ENCODE measurements at regions not wholly inside any gene's neighbourhood (a gene's known extent, or its start where the extent isn't known, plus 50 kb on each side); places are given as distances from the start of the nearest gene placed in this dataset.

GRCh38 chr12:127115468-127116035 is 1151.4 kb upstream of the TMEM132C start (continued):
- TF ChIP-seq KDM1A (IDR thresholded peaks at IDR 0.05; ENCODE audit: borderline replicate concordance): no peak
- no peak for TF ChIP-seq HDAC2 (IDR thresholded peaks at IDR 0.05)
- TF ChIP-seq SRF (IDR thresholded peaks at IDR 0.05; ENCODE audit: low read depth in 2 of 2, low read length in 2 of 2): no peak
- TF ChIP-seq BMI1 (IDR thresholded peaks at IDR 0.05; ENCODE audit: borderline replicate concordance): no peak
- no peak for TF ChIP-seq E4F1 (IDR thresholded peaks at IDR 0.05; ENCODE audit: borderline replicate concordance, partially characterized antibody)
- no peak for TF ChIP-seq REST (IDR thresholded peaks at IDR 0.05; ENCODE audit: low read depth, low read length)

GRCh38 chr12:127118251-127118650 is 1148.7 kb upstream of the TMEM132C start:
- FAIRE-seq (no peak), DNase-seq (ENCODE audit: low read depth, low spot score) (no peak), ATAC-seq (no peak)
- RAD21 ChIA-PET (ENCODE audit: unreplicated experiment): no interaction called here
- Histone ChIP-seq H3K27ac (ENCODE audit: control insufficient read depth, insufficient read depth) (no peak overlapping the region), H3K36me3 (ENCODE audit: control insufficient read depth in 2 of 2, insufficient read depth in 2 of 2, low read length in 1 of 2) (no peaks in the 10 kb centered on the region), H3K4me3 (no peak overlapping the region), H2AFZ (ENCODE audit: control insufficient read depth, low read depth, low read length) (no peak overlapping the region), H3K4me2 (ENCODE audit: control insufficient read depth, insufficient read depth) (no peak overlapping the region), H3K79me2 (ENCODE audit: control insufficient read depth, insufficient read depth, low read length) (no peaks in the 10 kb centered on the region), H3K27me3 (replicated peaks in 1 of 2; ENCODE audit: control insufficient read depth in 2 of 2, insufficient read depth in 2 of 2, low read length in 1 of 2) (no peaks in the 10 kb centered on the region), H3K4me1 (ENCODE audit: control insufficient read depth, insufficient read depth, low read length) (no peaks in the 10 kb centered on the region), H3K9ac (ENCODE audit: control insufficient read depth, insufficient read depth, low read length) (no peak overlapping the region), H3K9me3 (replicated peaks; ENCODE audit: control insufficient read depth, insufficient read depth, low read length) (no peaks in the 10 kb centered on the region), H4K20me1 (ENCODE audit: control insufficient read depth, insufficient read depth) (no peaks in the 10 kb centered on the region; the same call in 1 of the 2 replicates)
- SMC1A ChIA-PET (ENCODE audit: uncharacterized antibody, unreplicated experiment): interaction anchor here (0.8 kb wide), 1 partner anchor 10 kb away, joined by 5 read pairs; no protein-coding TSS in a partner anchor
- WGBS (ENCODE audit: insufficient coverage, insufficient replicate concordance, low lambda C conversion rate, missing lambda C conversion rate): 24% methylated on average over 3 of the region's 3 CpGs
- no peak for TF ChIP-seq RAD21 (IDR thresholded peaks at IDR 0.05; ENCODE audit: insufficient read depth, low read depth, low read length)
- TF ChIP-seq ASH2L (IDR thresholded peaks at IDR 0.05; ENCODE audit: borderline replicate concordance, low read depth): no peak
- no peak for TF ChIP-seq SMARCA5 (IDR thresholded peaks at IDR 0.05)
- TF ChIP-seq GATAD2B (conservative IDR thresholded peaks at IDR 0.05; ENCODE audit: low read depth): no peak
- no peak for TF ChIP-seq HDAC2 (IDR thresholded peaks at IDR 0.05)
- TF ChIP-seq SREBF2 (IDR thresholded peaks at IDR 0.05; ENCODE audit: low read length): no peak
- TF ChIP-seq JUND (IDR thresholded peaks at IDR 0.05; ENCODE audit: low read depth, low read length): no peak
- TF ChIP-seq PKNOX1 (IDR thresholded peaks at IDR 0.05): no peak
- TF ChIP-seq MXI1 (IDR thresholded peaks at IDR 0.05; ENCODE audit: low read depth, low read length): no peak
- TF ChIP-seq ZNF217 (IDR thresholded peaks at IDR 0.05): no peak
- POLR2A ChIA-PET: no interaction called here
- in situ Hi-C loops (cut with MboI): no loop called here
- CTCF ChIA-PET: interaction anchor here (3.7 kb wide), 1 partner anchor 10 kb away, joined by 23 read pairs; no protein-coding TSS in a partner anchor
- intact Hi-C loops (cut with micrococcal nuclease; ENCODE audit: unreplicated experiment): no loop called here
- no TSS peak for BruUV-seq (replicated peaks)
